T-helper 22 cell (primary cell): ENCODE measurements at regions not wholly inside any gene's neighbourhood (a gene's known extent, or its start where the extent isn't known, plus 50 kb on each side); places are given as distances from the start of the nearest gene placed in this dataset.
"Not testable (repeated sequence)": the region's sequence is repeated elsewhere in the genome, so short reads cannot be mapped to it uniquely, and the experiment has no call there.

Source experiments
- DNase-seq: peaks from one replicate; pipeline ENCODE4 v3.0.0-alpha.2; 2020; ENCODE audit warnings: low read depth

- no peak for DNase-seq
Observed at GRCh38 chr6:134821928-134822864, 127.7 kb downstream of the ALDH8A1 start.

DNA sequence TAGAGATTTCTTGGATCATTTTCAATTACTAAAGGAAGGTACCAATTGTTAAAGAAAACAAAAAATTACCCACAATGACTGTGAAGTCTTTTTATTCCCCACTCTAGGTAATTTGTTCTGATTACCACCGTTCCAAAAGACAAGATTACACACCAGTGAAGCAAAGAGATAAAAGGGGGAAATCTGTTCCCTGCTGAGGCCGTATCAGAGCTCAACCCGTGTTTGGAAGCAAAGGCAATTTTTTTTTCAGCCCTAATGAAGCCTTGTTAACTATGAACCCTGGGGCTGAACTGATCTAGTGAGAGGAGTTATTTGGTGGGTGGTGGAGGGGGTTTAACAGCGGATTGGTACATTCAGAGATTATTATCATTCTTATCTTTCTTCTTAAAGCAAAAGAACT is 128.5 kb downstream of the ALDH8A1 start:
- DNase-seq, result no peak

- no peak for DNase-seq
Observed at GRCh38 chr6:134819863-134820800, 129.8 kb downstream of the ALDH8A1 start.

DNA sequence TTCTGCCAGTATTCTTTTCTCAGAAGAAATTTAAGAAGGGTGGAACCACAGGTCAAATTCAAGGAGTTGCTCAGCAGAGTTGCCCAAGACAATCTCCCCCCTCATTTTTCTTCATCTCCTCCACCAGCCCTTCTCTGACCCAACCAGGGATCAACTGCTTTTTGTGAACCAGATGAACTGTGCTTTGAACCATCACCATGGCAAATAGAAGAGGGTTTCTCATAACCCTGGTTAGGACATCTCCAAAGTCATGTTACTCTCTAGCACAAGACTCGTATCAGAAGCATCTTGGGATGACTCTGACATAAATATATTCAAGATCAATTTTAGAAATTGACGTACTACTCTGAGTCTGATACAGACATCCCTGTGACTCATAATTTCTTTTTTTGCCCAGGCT is 130.7 kb downstream of the ALDH8A1 start:
- no peak for DNase-seq

DNA sequence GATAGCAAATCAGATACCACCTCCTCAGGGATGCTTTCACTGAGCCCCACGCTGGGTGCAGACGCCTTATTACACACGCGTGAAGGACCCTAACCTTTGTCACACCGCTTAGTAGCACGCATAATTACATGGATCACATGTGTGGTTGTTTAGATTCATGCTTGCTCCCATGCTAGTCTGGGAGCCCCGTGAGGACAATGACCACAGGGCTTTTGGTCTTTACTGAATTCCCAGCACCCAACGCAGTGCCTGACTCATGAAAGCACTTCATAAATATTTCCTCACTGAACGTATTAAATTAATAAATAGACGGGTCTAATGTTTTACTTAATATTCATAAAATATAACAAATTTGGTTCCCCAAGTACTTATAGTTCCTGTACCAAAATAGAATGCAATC is 132.5 kb downstream of the ALDH8A1 start:
- DNase-seq, result no peak

GRCh38 chr6:134816780-134817179 is 133.1 kb downstream of the ALDH8A1 start:
- DNase-seq, result no peak

DNA sequence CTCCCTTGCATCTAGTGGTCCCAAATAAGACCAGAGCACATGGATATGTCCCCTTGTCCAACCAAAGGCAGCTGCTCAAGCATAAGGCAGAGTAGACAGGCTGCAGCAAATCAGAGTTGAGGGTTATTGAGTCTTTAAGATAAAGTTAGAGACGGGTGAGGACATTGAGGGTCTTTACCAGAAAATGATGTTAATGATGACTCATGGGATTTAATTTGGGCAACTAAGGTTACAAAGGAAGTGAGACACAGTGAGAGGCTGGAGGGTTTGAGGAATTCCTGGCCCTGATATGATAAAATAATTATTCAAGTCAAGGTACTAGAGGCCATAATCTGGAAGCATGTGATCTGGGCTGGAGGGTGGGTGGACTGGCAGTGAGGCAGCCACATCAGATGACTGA is 133.6 kb downstream of the ALDH8A1 start:
- no peak for DNase-seq

DNA sequence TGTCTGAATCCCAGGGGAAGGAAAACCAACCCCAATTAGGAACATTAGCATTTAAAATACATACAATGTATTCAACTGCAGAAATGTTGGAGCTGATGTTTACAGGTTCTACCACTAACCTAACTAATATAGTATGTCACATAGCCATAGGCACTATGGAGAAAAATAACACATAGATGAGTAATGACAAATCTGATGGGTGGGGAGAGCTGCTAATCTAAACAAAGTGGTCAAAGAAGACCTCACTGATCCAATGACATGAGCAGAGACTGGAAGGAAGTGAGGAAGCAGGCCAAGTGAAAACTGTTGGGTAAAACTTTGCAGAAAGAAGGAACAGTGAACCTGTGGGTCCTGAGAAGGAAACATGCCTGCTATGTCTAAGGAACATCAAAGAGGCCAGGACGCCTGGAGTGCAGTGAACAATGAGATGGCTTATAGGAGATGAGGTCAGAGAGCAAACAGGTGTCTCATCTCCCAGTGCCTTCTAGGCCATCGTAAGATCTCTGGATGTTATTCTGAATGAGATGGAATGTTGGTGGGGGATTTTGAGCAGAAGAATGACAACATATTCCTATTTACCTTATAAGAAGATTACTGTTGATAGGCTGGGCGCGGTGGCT is 135.7 kb downstream of the ALDH8A1 start:
- DNase-seq, result no peak

DNA sequence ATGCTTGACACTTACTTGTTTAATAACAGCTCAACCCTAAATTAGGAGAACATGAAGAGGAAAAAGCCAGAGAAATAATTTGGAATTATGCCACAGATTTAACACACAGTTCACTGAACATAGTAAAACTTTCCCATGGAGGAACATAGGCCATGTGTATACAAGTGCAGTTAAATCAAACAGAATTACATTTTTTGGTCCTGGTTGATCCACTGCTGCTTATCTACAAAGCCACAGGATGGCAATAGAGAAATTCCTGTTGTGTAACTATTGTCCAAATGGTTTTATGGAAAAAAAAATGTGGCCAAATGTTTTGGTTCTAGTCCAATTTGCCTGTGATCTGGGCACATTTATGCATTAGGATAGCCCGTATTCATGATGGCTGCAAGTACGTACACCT is 136.8 kb downstream of the ALDH8A1 start:
- no peak for DNase-seq

- no peak for DNase-seq
Observed at GRCh38 chr6:134810402-134810801, 139.5 kb downstream of the ALDH8A1 start.

DNA sequence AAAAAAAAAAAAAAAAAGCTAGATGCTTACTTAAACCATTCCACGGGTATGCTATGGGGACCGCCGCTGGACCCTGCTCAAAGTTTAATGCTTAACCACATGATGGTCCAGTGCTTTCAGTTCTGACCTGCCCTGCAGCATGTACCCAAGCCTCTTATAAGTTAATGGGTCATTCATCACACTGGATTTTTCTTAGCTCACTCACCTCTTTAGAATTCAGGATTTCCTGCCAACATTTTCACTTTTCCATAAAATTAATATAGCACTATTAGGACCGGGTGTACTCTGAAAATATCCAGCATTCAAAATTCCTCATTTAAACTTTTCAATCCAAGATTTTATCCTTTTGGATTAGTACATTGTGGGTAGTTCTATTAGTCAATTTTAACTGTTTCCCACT is 140.8 kb downstream of the ALDH8A1 start:
- no peak for DNase-seq

DNA sequence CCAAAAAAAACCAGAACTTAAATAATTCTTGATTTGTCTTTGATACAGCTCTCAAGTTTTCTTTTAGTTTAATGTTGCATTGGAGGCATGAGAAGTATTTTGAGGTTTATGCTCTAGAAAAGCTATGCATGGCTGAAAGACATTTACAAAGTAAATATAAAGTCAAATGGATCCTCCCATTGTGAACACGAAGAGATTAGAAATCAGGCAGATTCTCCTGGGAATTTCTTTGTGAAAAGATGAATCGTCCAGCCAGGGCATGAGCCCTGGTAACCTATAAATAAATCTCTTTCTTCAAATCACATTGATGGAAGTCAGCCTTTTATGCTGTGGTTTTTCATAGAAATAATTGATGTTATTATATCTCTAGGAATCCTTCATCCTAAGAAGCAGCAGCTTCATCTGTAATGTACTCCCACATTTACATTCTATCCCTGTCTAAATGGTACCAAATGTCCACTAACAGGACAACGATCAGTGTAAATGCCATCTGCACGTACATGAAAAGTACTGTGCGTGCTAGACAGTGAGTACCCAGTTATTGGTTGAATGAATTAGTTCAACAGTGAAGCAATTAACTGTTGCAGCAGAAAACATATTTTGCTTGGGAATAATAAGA is 143.6 kb downstream of the ALDH8A1 start:
- no peak for DNase-seq

GRCh38 chr6:134805168-134805567 is 144.7 kb downstream of the ALDH8A1 start:
- DNase-seq, result no peak

- DNase-seq, result not testable (repeated sequence)
Observed at GRCh38 chr6:134804311-134804710, 145.6 kb downstream of the ALDH8A1 start.

DNA sequence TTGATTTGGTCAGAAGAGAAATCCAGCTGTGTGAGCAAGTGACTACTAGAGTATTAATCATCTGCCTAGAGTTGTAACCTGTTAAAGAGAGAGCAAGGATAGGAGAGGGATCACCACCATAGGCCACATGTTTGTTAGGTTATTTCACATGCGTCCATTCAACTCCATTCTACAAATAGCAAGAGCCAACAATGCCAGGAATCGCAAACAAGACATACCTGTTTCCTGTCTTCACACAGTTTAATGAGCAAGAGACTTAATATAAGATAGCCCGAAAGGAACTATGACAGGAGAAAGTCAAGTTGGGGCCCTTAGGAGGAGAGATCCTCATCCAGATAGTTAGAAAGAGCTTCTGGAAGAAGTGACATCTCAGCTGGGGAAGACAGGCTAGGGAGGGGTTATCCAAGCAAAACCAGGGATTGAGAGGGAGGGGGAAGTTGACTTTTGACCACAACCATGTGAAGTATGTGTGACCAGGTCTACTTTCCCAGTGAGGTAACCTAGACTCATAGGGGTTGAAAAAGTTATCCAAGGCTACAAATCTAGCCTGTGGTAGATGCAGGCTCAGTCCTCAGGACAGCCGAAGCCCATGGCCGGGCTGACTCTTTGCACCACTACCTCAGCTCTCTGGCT is 147.4 kb downstream of the ALDH8A1 start:
- DNase-seq, result no peak

DNA sequence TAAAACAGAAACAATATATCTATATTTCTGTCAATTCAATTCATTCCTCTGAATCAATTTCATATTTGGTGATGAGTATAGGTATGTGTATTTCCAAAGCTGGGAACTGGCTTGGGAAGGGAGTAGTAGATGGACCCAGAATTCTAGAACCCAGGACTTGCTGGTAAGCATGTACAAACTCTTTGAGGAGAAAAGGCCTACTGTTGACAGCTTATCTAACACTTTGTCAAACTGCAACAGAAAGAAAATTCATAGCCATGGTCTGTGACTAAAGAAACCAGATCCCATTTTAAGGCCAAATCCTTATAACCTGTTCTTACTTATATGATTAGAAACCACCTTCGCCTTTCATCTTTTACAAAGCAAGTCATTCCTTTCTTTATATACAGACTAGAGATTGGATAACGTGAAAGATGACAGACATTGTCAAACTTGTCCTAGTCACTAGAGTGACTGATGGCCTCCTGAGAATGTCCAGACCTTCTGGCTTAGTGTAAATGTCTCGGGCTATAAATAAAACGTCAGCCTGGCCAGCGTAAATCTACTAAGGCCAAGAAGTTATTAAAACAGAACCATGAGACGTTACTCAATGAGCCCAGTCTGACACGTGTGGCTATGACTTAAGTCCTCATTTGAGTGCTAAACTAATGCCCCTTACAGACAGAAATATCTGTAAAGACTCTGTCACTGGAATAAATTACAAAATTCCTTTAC is 152.3 kb downstream of the ALDH8A1 start:
- DNase-seq, result no peak

- no peak for DNase-seq
Observed at GRCh38 chr6:134795691-134796090, 154.2 kb downstream of the ALDH8A1 start.

GRCh38 chr6:134795001-134795400 is 154.9 kb downstream of the ALDH8A1 start:
- no peak for DNase-seq

GRCh38 chr6:134791243-134791843 is 158.6 kb downstream of the ALDH8A1 start:
- DNase-seq, result not testable (repeated sequence)

DNA sequence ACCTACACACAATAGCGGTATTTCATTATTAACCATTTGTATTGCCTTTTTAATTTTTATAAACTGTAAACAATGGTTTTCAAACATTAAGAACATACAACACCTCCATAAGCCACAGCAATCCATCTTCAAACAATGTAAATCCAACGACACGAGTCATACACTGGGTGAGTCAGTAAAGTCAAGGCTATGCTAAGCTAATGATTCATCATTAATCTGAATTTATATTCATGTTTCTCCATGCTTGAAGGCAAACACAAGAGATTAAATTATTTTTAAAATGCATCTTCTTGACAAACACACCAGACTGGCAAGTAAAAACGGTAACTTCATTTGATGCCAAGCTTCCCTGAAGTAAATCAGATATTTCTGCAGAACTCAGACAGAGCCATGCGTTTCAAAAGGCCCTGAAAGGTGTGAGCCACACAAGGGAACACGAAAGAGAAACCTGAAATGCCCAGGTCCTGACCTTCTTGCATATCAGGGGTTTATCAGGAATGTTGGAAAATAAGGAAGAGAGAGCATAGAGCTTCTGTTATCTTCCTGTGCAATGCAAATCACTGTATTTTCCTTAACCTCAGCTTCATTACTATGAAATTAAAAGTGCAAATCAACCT is 162.5 kb downstream of the ALDH8A1 start:
- DNase-seq, result no peak
